ENCODE measurements at regions not wholly inside any gene's neighbourhood (a gene's known extent, or its start where the extent isn't known, plus 50 kb on each side); places are given as distances from the start of the nearest gene placed in this dataset.

DNA sequence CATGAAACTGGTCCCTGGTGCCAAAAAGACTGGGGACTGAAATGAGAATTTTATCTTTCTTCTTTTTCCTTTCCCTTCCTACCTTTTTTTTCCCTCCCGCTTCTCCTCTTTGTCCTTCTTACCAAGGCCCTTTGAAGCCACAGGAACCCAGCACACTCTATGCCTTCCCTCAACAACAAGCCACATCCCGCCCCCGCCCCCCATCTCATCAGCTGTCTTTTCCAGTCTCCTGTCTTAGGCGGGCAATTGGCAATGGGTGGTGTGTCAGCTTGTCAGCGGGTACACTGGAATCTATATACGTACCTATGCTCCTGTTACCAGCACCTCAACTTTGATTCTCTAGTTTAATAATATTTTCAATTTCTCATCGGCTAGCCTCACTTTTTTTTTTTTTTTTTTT lies 56.3 kb upstream of the CHD2 start:
- TF ChIP-seq, protein P1, sequence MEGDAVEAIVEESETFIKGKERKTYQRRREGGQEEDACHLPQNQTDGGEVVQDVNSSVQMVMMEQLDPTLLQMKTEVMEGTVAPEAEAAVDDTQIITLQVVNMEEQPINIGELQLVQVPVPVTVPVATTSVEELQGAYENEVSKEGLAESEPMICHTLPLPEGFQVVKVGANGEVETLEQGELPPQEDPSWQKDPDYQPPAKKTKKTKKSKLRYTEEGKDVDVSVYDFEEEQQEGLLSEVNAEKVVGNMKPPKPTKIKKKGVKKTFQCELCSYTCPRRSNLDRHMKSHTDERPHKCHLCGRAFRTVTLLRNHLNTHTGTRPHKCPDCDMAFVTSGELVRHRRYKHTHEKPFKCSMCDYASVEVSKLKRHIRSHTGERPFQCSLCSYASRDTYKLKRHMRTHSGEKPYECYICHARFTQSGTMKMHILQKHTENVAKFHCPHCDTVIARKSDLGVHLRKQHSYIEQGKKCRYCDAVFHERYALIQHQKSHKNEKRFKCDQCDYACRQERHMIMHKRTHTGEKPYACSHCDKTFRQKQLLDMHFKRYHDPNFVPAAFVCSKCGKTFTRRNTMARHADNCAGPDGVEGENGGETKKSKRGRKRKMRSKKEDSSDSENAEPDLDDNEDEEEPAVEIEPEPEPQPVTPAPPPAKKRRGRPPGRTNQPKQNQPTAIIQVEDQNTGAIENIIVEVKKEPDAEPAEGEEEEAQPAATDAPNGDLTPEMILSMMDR (IDR thresholded peaks at IDR 0.05): no peak
- TF ChIP-seq POLR2A (IDR thresholded peaks at IDR 0.05) (no peak), EP300 (IDR thresholded peaks at IDR 0.05) (no peak)
